NCI-H2227 treated with DMSO at 0.1 percent for 48 hours (cell line): ENCODE measurements at regions not wholly inside any gene's neighbourhood (a gene's known extent, or its start where the extent isn't known, plus 50 kb on each side); places are given as distances from the start of the nearest gene placed in this dataset.
A peak's percentile ranks its signal among the peaks of the same experiment; 100 is the strongest.
"Not testable (repeated sequence)": the region's sequence is repeated elsewhere in the genome, so short reads cannot be mapped to it uniquely, and the experiment has no call there.

Source experiments
- DNase-seq: peaks from one replicate; lab custom pipeline; 2025; lab: John Stamatoyannopoulos, UW

GRCh38 chrX:115702982-115703381 is 142.0 kb downstream of the PLS3 start:
- no peak for DNase-seq

- DNase-seq, result no peak
Observed at GRCh38 chrX:115709039-115709438, 148.1 kb downstream of the PLS3 start.

- DNase-seq, result no peak
Observed at GRCh38 chrX:115712484-115712883, 151.5 kb downstream of the PLS3 start.

GRCh38 chrX:115713460-115713859 is 152.5 kb downstream of the PLS3 start:
- DNase-seq, result no peak

- DNase-seq, result peak; percentile 88
Observed at GRCh38 chrX:115719171-115719570, 158.2 kb downstream of the PLS3 start.

- DNase-seq, result not testable (repeated sequence)
Observed at GRCh38 chrX:115722724-115723433, 161.9 kb downstream of the PLS3 start.

- not testable (repeated sequence) for DNase-seq
Observed at GRCh38 chrX:115725370-115725769, 164.4 kb downstream of the PLS3 start.

- not testable (repeated sequence) for DNase-seq
Observed at GRCh38 chrX:115727792-115728732, 167.1 kb downstream of the PLS3 start.

- not testable (repeated sequence) for DNase-seq
Observed at GRCh38 chrX:115732530-115732929, 171.6 kb downstream of the PLS3 start.

GRCh38 chrX:115735269-115735668 is 174.3 kb downstream of the PLS3 start:
- DNase-seq, result not testable (repeated sequence)
